Natural killer cell treated with Interleukin-12 subunit alpha and Interleukin-12 subunit beta and Interleukin-15 and Interleukin-18, amount 100 ng/mL, for 72 hours (primary cell): ENCODE measurements at regions not wholly inside any gene's neighbourhood (a gene's known extent, or its start where the extent isn't known, plus 50 kb on each side); places are given as distances from the start of the nearest gene placed in this dataset.
"Not testable (repeated sequence)": the region's sequence is repeated elsewhere in the genome, so short reads cannot be mapped to it uniquely, and the experiment has no call there.

Source experiments
- ATAC-seq, 2 donors: fragments of 150-1000 bp; cut with Tn5 transposase in 1 of 2; sonication (Bioruptor Pico), chemical (Tn5 transposase) in 1 of 2; 2 replicates each; pipeline ENCODE4 v1.10.0; 2021
- DNase-seq: peaks from one replicate; pipeline ENCODE4 v3.0.0; 2022; ENCODE audit warnings: low spot score
- H3K27ac Mint-ChIP-seq, 2 donors: 1 replicate in 1 of 2; 2 replicates in 1 of 2; pipeline ENCODE4 v1.8.0; 2022; ENCODE audit warnings: mixed read lengths in 2 of 2, mild to moderate bottlenecking in 1 of 2, moderate library complexity in 1 of 2
- H3K27me3 Mint-ChIP-seq, 2 donors: 1 replicate in 1 of 2; 2 replicates in 1 of 2; pipeline ENCODE4 v1.8.0; 2022; ENCODE audit warnings: mixed read lengths in 2 of 2
- H3K36me3 Mint-ChIP-seq: one replicate; pipeline ENCODE4 v1.8.0; 2022; ENCODE audit warnings: mixed read lengths
- H3K4me1 Mint-ChIP-seq, 2 donors: 1 replicate in 1 of 2; 2 replicates in 1 of 2; pipeline ENCODE4 v1.8.0; 2022; ENCODE audit warnings: low read depth in 2 of 2, mixed read lengths in 2 of 2, mild to moderate bottlenecking in 1 of 2
- H3K4me3 Mint-ChIP-seq: one replicate; pipeline ENCODE4 v1.8.0; 2022; ENCODE audit warnings: mixed read lengths
- H3K9me3 Mint-ChIP-seq: 2 replicates; pipeline ENCODE4 v1.8.0; 2022; ENCODE audit warnings: mixed read lengths

DNA sequence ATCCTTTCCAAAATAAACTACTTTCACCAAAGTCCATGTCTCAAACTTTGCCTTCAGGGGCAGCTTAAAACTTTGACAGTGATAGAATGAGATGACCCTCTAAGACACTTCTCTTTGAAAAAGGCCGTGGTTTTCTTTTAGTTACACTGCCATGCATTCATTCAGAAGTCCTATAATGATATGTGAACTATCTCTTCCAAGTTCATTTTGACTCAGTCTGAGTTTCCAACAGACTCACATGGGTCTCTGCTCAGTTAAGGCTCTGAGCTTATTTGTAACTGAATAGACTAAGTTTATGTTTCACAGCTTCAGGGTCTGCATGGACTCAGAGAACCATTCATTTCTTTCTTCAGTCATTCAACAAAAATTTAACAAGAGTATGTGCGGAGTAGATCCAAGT, 208.9 kb upstream of the PRSS1 start:
- no peak for DNase-seq
- peaks cover 0 to 8% of the 10 kb centered on the region in 2 donors for H3K4me1 Mint-ChIP-seq
- no peak overlapping the region for H3K4me3 Mint-ChIP-seq
- no peaks in the 10 kb centered on the region for H3K36me3 Mint-ChIP-seq
- ATAC-seq, result no peak
- H3K27ac Mint-ChIP-seq, result no peak overlapping the region
- no peaks in the 10 kb centered on the region for H3K27me3 Mint-ChIP-seq
- H3K9me3 Mint-ChIP-seq, result no peaks in the 10 kb centered on the region

DNA sequence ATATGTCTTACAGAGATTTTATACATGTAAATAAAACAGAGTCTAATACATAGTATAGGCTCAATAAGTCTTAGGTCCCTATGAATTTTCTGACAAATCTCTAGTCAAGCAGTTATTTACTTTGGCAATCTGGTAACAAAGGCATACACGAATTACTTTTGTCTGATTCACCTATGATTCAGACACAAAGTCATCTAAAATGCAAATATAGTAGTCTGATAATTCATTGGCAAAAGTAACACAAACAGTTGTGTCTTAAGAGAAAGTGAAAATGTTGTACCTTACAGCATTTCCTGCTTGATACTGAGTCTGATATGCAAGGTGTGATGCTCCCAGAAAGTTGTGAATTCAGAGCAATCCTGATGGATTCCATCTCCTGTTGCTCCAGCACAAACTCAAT, 209.4 kb upstream of the PRSS1 start:
- Mint-ChIP-seq H3K27me3 (no peaks in the 10 kb centered on the region), H3K4me3 (no peak overlapping the region), H3K27ac (no peak overlapping the region), H3K9me3 (no peaks in the 10 kb centered on the region), H3K36me3 (no peaks in the 10 kb centered on the region), H3K4me1 (peaks cover 0 to 13% of the 10 kb centered on the region in 2 donors)
- no peak for DNase-seq
- ATAC-seq, result no peak

- no peaks in the 10 kb centered on the region for H3K27me3 Mint-ChIP-seq
- H3K27ac Mint-ChIP-seq, result no peak overlapping the region
- ATAC-seq (no peak), DNase-seq (no peak)
- no peaks in the 10 kb centered on the region for H3K9me3 Mint-ChIP-seq
- no peak overlapping the region for H3K4me3 Mint-ChIP-seq
- peaks cover 0 to 13% of the 10 kb centered on the region in 2 donors for H3K4me1 Mint-ChIP-seq
- H3K36me3 Mint-ChIP-seq, result no peaks in the 10 kb centered on the region
Observed at GRCh38 chr7:142537760-142538159, 211.5 kb upstream of the PRSS1 start.

DNA sequence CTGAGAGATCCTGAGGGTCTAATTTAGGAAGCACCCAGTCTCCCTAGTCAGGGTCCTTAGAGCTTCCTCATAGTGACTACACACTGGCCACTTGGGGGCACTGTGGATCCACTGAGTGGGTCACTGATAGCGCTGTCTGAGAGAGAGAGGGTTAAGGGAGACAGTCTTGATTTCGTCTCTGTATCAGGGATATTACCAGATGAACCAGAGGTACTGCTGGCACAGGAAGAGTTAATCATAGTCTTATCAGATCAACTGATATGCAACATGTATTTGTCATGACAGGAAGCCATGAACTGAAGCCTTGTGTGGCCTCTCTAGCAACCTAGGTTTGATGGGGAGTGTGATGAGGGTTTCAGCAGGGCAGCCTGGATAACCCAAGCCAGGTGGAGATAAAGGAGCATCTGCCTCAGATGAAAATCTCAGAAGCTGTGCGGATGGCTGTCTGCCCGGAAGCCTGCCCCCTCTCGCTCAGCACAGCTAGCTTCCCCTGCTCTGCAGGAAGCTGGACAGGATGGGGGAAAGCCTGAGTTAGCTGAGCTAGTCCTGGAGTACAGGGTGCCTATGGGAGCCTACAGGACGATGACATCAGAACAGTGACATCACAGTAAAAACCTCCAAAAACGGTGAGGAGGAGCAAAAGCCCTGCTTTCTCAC, 214.0 kb upstream of the PRSS1 start:
- peak; percentile 77 for DNase-seq
- Mint-ChIP-seq H3K27ac (peak overlapping the region; percentile 60 to 73), H3K4me1 (peaks cover 0 to 10% of the 10 kb centered on the region in 2 donors), H3K36me3 (no peaks in the 10 kb centered on the region), H3K9me3 (no peaks in the 10 kb centered on the region), H3K27me3 (peaks cover 2 to 18% of the 10 kb centered on the region in 2 donors), H3K4me3 (peak overlapping the region; percentile 46)
- peak; percentile 92 to 94 for ATAC-seq

GRCh38 chr7:142534726-142535122, 214.5 kb upstream of the PRSS1 start:
- no peaks in the 10 kb centered on the region for H3K36me3 Mint-ChIP-seq
- H3K27me3 Mint-ChIP-seq, result peaks cover 3 to 19% of the 10 kb centered on the region in 2 donors
- no peaks in the 10 kb centered on the region for H3K9me3 Mint-ChIP-seq
- peak overlapping the region; percentile 46 for H3K4me3 Mint-ChIP-seq
- DNase-seq (no peak), ATAC-seq (no peak)
- peak overlapping the region in 1 of 2 donors; percentile 73 for H3K27ac Mint-ChIP-seq
- H3K4me1 Mint-ChIP-seq, result peaks cover 0 to 9% of the 10 kb centered on the region in 2 donors

DNA sequence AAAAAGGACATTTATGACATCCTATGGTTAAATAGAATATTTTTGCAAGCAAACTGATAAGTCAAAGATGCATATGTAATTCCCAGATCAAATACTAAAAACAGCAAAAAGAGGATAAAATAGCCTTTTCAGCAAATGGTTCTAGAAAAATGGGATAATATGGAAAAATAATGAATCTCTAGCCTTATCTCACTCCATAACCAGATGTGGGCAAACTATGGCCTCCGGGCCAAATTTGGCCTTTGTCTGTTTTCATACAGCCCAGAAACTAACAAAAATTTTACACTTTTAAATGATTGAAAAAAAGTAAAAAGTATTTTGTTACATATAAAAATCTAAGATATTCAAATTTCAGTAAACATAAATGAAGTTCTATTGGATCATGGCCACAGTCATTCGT, 215.4 kb upstream of the PRSS1 start:
- Mint-ChIP-seq H3K27me3 (peaks cover 4 to 19% of the 10 kb centered on the region in 2 donors), H3K36me3 (no peaks in the 10 kb centered on the region), H3K4me1 (peaks cover 0 to 9% of the 10 kb centered on the region in 2 donors), H3K9me3 (no peaks in the 10 kb centered on the region), H3K4me3 (no peak overlapping the region), H3K27ac (no peak overlapping the region)
- DNase-seq, result no peak
- ATAC-seq, result no peak

DNA sequence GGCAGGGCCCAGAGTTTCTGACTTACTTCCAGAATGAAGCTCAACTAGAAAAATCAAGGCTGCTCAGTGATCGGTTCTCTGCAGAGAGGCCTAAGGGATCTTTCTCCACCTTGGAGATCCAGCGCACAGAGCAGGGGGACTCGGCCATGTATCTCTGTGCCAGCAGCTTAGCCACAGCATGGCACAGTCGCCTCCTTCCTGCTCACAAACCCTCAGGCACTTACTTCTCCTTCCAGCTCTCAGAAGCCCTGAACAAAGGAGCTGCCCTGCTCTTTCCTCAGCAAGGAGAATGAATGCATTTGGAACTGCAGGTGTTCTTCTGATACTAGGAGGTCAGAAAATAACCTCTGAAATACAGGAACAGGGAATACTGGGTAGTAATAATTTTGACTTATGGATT, 219.7 kb upstream of the PRSS1 start:
- Mint-ChIP-seq H3K4me1 (no peaks in the 10 kb centered on the region), H3K36me3 (no peaks in the 10 kb centered on the region), H3K9me3 (no peaks in the 10 kb centered on the region), H3K4me3 (no peak overlapping the region), H3K27ac (no peak overlapping the region), H3K27me3 (peaks cover 4 to 30% of the 10 kb centered on the region in 2 donors)
- ATAC-seq (no peak), DNase-seq (no peak)

- ATAC-seq (no peak), DNase-seq (no peak)
- Mint-ChIP-seq H3K9me3 (no peaks in the 10 kb centered on the region), H3K4me1 (no peaks in the 10 kb centered on the region), H3K27me3 (peaks cover 4 to 30% of the 10 kb centered on the region in 2 donors), H3K27ac (no peak overlapping the region), H3K36me3 (no peaks in the 10 kb centered on the region), H3K4me3 (no peak overlapping the region)
Observed at GRCh38 chr7:142528608-142529408, 220.5 kb upstream of the PRSS1 start.

GRCh38 chr7:142523821-142524460, 225.3 kb upstream of the PRSS1 start:
- Mint-ChIP-seq H3K4me1 (no peaks in the 10 kb centered on the region), H3K4me3 (no peak overlapping the region), H3K9me3 (no peaks in the 10 kb centered on the region), H3K36me3 (no peaks in the 10 kb centered on the region), H3K27me3 (peaks cover 0 to 11% of the 10 kb centered on the region in 2 donors), H3K27ac (no peak overlapping the region)
- DNase-seq (no peak), ATAC-seq (no peak)

- H3K27ac Mint-ChIP-seq, result no peak overlapping the region
- no peaks in the 10 kb centered on the region for H3K9me3 Mint-ChIP-seq
- H3K27me3 Mint-ChIP-seq, result peaks cover 3 to 11% of the 10 kb centered on the region in 2 donors
- no peaks in the 10 kb centered on the region for H3K4me1 Mint-ChIP-seq
- DNase-seq (no peak), ATAC-seq (no peak)
- H3K4me3 Mint-ChIP-seq, result no peak overlapping the region
- no peaks in the 10 kb centered on the region for H3K36me3 Mint-ChIP-seq
Observed at GRCh38 chr7:142522735-142523134, 226.5 kb upstream of the PRSS1 start.

DNA sequence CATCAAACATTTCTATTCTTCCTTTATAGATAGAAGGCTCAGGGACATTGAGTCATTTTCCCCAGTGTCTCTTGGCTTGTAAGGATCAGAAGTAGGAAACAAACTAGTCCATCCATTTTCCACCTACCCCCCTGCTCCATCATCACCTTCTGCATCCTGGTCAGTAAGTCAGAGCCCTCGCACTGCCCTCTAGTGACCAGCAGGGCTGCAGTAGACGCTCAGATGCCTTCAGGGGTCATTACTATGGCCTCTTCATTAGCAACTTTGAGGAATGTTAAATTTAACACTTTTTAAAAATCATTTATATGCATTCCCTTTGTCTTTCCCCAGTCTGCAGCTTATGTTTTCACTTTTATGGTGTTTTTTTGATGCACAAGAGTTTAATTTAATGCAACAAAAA, 228.4 kb upstream of the PRSS1 start:
- H3K4me3 Mint-ChIP-seq, ATAC-seq, DNase-seq, H3K9me3 Mint-ChIP-seq, H3K27ac Mint-ChIP-seq, H3K4me1 Mint-ChIP-seq, H3K36me3 Mint-ChIP-seq: not testable (repeated sequence)
- peaks cover 3 to 20% of the 10 kb centered on the region in 2 donors for H3K27me3 Mint-ChIP-seq

- H3K4me1 Mint-ChIP-seq, DNase-seq, H3K27ac Mint-ChIP-seq, H3K4me3 Mint-ChIP-seq, H3K9me3 Mint-ChIP-seq, H3K36me3 Mint-ChIP-seq, ATAC-seq: not testable (repeated sequence)
- H3K27me3 Mint-ChIP-seq, result peaks cover 3 to 22% of the 10 kb centered on the region in 2 donors
Observed at GRCh38 chr7:142520455-142520854, 228.8 kb upstream of the PRSS1 start.

DNA sequence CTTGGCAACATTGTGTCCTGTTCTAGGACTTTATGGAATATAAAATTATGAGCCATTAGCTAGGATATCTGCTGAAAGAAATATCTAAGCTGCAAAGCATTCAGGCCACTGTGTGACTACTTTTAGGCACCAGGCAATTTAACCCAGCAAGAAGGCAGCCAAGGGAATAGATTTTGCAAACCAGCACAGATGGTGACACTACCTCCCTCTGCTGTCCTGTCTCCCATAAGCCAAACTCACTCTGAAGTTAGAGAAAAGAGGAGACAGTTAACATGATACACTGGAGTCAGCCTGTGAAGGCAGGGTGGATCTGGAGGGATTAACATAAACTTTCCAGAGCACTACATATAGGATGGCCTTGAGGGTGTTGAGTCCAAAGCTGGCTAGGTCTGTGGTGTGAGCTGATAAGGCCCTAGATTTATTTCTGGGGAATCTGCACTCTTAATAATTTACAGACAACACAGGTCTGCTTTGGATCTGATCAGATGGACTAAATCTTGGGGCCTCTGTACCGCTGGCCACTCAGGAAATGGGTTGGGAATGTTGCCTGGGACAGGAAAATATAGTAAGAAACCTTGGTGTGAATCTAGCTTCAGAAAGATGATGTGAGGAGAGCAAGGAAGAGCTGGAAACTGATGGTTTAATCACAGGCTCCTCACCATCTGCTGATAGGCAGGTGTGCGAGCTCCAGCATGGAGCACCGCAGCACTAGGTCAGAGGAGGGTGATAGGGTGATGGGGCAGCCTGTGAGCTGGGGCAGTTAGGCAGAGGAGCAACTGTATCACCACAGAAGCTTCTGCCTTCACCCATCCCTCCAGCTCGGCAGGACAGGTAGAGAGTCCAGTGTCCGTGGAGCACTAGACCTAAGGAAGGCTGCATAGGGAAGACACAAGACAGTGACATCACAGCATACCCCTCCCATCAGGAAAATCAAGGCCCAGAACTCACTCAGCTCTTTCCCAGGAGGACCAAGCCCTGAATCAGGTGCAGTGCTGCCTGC, 229.9 kb upstream of the PRSS1 start:
- Mint-ChIP-seq H3K9me3 (no peaks in the 10 kb centered on the region), H3K27me3 (peaks cover 3 to 13% of the 10 kb centered on the region in 2 donors), H3K36me3 (no peaks in the 10 kb centered on the region), H3K27ac (no peak overlapping the region), H3K4me3 (no peak overlapping the region), H3K4me1 (peaks cover 4 to 6% of the 10 kb centered on the region in 2 donors)
- no peak for DNase-seq
- ATAC-seq, result peak in 1 of 2 donors; percentile 50
